HG02798 (cell line): ENCODE measurements at regions not wholly inside any gene's neighbourhood (a gene's known extent, or its start where the extent isn't known, plus 50 kb on each side); places are given as distances from the start of the nearest gene placed in this dataset.

Experiments
- ATAC-seq: cut with Tn5 transposase; IDR thresholded peaks from one replicate; pipeline ENCODE4 v1.9.1; 2021; ENCODE audit warnings: mild to moderate bottlenecking; ENCODE audit not compliant: unreplicated experiment, poor library complexity

DNA sequence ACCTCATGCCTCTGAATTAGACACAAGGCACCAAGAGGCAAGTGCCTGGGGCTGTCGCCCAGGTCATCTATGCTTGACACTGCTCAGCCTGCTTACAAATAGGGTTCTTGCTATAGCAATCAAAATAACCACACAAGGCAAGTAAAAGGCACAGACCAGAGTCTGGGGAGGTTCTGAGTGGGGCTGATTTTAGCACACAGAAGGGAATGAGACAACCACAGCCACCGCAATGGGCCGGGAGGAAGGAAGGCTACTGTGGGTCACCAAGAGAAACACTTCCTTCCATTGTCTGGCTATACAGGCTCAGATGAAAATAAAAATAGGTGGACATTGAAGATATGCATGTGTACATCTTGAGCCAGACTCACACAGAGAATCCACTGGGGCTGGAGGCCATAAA lies 159.1 kb downstream of the DLEU7 start:
- no peak for ATAC-seq

DNA sequence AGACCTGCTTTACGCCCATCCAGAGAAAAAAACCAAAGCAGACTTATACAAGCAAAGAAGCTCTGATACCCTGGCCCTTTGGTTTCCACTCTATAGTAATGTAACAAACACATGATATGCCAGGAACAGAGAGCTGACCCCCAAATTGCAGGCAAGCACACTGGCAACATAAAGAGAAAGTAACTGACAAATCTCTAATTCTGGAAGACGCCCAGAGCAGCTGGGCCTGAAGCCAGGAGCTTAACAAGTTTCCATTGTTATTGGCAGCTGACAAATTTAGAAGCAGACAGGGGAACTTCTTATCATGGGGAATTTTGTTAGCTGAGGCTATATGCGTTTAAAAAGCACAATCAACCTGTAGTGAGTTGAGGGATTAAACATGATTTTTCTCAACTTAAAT lies 158.0 kb downstream of the DLEU7 start:
- ATAC-seq, result no peak

DNA sequence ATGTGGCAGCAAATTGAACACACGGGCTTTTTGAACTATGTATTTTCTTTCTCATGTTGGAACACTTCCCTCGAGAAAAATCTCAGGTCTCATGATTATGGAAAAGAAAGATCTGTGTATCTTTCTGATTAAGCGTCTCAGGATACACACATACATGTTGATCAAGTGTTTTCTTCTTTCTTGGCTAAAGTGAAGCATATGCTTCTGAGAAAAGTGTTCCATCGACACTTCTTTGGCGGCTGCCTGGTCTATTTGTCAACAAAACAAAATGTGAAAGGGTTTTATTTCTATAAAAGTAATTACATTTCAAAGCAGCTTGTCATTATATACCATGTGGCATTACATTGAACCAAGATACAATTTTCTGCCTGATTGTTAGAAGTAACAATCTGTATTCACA lies 157.5 kb downstream of the DLEU7 start:
- no peak for ATAC-seq

DNA sequence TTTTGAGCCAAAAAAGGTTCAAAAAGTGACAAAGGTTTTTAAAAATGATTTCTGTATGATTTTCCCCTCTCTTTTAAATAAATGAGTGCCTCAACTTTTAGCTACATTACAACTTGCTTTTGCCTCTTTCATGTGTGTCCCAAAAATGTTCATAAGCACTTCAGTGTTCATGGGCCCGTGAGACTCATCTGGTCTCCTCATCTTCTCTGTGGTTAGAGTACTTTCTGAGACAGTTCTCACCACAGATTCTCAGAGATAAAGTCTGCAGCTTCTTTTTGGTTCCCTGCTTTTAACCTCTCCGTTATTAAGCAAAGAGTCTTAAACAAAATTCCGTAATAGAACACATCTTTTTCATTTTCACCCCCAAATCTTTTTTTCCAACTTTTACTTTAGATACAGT lies 156.9 kb downstream of the DLEU7 start:
- ATAC-seq, result no peak

DNA sequence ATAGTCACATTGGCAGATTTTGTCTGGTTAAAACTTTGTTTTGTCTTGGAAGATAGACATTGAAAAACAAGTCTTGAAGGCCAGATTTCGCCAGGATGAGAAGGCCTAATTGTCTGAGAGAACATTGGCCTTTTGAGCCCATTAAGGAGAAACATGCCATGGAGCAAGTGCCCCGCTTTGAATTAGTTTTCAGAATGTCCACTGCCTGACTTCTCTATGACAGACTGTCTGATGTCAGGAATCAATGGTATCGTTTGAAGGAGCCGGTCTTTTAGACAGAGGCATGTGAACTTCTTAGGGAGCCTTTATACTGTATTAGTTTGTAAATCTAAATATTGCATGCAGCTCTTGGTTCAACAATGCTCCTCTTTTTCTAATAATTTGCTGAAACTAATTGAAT lies 155.9 kb downstream of the DLEU7 start:
- no peak for ATAC-seq

DNA sequence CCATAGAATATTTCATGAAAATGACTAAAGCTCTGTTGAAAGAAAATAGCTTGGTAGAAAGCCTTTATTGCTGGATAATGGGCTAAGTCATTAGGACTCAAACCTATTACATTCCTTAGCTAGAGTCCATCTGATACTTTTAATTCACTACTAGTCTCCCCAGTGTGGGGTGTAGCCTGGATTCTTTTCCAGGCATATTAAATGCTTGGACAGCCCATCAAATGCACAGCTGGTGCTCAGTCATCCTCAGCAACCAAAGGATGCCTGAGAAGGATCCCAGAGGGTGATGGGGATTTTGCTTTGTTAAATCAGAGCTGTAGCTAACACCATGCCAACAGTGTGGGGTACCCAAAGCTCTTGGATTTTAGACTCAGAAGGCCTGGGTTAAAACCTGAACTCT lies 153.5 kb downstream of the DLEU7 start:
- ATAC-seq, result no peak

DNA sequence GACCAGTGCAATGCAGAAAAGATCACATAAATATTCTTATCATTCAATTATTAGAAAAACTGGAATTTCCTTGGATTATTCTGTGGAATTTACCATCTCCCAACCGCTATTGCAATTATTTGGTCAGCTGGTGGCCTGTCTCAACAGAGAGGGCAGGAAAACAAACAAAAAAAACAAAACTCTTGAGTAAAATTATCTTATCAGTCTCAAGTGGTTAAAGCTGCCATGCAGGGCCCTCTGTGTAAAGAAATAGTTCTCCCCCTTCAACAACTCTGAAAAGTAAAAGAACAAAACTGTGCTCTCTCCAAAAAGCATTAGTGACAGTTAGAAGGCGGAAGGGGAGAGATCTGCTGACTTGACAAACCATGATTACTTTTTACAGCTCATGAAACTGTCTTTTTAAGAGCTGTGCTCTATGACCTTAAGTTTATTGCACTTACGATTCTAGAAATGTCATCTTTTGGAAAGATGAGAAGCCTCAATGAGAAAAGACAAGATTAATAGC lies 152.3 kb downstream of the DLEU7 start:
- ATAC-seq, result no peak

DNA sequence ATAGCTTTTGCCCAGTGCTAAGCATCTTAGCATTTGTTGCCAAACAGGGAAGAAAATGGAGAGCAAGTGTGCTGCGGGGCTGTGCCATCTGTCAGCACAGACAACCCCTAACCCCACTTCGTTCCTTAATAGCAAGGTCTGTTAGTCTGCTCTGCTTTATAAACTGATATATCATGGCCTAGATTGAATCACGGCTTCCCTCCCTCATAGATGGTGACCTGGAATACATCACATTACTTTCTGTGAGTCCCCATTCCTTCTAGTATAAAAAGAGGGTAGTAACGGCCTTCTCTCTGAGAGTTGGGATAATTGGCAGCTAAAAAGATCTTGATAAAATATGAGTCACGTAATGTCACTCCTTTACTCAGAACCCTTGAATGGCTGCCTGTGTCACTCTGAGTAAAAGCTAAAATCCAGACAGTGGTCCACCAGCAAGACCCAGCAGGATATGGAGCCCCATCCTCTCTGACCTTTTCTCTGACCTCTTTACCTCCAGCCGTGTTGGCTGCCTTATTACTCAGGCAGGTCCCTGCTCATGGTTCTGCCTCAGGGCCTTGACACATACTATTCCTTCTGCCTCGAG lies 151.7 kb downstream of the DLEU7 start:
- no peak for ATAC-seq

DNA sequence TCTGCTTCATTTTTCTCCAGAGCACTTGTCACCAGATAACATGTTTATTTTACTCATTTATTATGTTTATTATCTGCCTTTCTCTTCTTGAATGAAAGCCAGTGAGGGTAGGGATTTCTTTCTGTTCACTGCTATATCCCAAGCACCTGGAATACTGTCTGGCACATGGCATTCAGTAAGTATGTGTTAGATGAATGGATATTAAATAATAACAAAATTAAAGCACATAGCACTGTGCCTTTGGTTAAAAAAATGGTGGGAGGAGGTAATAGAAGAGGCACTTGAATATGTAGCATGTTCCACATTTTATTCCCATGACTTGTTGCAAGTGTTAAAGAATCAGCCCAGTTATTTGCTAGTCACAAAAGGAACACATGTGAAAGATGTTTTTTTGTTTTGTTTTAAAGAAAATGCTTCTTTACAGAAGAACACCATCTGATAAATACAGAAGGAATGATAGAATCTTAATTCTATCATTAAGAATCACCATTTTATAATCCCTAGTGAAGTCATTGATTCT lies 151.0 kb downstream of the DLEU7 start:
- no peak for ATAC-seq

DNA sequence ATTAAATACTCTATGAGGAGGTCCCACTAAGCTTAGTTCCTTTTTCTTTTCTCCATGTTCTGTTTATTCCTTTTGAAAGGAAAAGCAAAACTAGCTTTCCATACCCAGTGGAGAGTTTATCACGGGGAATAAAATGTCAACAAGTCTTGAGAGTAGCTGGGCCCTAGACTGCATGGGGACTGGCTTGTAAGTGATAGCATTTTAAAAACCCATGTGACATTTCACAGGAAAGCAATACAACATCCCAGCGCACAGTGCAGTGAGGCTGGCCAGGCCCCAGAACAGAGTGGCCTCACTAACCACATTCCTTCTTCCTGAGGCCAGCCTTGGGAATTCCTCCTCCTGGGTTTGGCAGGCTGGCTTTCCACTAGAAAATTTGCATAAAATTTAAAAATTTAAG lies 149.8 kb downstream of the DLEU7 start:
- no peak for ATAC-seq

DNA sequence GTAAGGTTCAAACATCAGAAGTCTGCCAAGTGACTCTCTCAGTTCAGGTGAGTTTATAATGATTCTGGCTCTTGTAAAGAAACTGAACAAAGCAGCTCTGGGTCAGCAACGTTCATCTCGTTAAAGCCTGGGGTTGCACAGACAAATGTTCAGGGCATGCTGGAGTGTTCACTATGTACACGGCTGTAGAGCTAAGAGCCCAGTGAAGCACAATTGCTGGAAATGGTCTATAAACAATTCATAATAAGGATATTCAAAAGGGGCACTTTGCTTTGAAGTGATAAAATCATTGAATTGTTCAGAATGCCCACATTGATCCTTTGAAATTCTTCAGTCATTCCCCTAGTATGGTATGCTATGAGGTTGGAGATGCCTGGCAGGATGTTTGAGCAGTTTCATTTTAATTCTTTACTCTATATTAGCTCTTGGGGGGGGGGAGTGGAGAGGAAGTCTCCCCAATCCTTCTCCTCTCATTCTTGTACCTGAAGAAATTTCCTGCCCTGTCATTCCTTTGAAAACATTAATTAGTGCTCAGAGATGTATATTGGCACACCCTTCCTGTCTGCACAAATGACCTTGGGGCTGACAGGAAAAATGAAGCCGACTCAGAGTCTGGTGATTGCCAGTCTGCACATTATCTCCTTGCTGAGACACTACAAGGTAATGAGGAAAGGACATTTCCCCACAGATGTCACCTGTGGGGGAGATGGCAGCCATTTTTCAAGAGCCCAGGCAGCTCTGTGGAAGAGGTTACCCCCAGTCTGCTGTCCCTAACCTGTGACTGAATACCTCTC lies 145.5 kb downstream of the DLEU7 start:
- no peak for ATAC-seq

DNA sequence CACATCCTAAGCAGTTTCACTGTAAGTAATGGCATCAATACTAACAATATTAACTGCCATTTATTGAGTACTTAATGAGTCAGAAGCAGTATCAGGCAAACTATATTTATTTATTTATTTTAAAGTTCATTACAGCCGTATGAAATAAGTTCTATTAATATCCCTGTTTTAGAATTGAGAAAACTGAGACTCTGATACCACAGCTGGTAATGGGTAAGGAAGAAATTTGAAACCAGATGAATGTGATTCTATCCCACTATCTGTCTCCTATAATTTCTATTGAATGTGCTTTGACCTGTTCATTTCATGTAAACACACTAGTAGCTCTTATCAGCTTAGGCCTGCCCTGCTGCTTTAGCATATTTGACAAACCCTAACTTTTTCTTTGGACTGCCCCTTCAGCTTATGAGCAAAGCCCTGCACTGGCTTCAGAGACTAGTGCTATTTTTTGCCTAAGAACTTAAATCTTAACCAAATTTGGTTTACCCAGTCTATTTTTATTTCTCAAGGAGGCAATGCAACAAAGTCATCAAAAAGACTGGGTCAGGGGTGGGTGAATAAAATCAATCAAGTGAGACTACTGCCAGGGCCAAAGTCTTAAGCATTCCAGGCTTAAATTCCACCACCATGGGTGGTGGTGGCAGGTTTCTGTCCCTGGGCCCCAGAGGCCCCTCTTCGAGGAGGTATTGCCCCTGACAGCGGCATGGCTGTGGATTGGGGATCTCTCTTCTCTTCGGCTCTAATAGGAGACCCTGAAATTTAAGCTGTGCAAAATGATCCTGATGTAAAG lies 143.4 kb downstream of the DLEU7 start:
- no peak for ATAC-seq

DNA sequence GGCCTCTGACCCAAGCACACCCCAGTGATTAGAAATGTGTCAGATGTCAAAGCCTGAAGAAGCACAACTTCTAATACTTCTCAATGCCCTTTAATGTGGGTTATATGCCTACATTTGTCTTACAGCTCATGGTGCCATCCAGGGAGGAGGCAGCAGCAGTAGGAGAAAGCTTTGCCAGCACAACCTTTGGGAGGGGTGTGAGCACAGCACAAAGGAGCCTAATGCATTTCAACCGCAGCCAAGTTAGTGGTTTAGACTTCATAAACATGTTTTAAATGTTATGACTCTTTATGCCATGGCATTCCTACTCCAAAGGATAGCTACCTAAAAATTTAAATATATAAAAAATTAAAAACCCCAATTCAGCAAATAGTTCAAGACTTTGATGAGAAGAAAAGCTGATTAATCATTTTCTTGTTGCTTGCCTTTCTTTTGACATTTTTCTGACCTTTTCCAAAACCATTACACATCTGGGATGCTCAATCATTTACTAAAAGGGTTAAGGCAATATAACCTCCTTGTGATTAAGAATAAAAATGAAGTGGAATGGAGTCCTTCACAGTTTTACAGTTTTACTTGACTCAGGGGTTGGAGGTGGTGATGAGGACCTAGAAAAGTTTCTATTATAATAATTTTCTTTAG lies 142.7 kb downstream of the DLEU7 start:
- no peak for ATAC-seq

DNA sequence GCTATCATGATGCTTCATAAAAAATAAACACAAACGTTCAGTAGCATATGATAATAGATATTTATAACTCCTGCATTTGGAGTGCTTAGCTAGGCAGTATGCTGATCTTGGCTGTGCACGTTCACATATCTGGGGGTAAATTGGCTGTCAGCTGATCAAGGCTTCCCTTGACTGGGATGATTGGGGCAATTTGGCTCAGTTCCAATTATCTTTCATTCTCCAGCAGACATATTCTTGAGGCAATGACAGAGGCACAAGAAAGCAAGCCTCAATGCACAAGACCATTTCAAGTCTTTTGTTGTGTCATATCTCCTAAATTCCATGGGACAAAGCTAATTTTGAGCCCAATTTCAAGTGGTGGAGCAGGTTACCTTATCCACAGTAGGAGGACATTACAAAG lies 142.0 kb downstream of the DLEU7 start:
- no peak for ATAC-seq

DNA sequence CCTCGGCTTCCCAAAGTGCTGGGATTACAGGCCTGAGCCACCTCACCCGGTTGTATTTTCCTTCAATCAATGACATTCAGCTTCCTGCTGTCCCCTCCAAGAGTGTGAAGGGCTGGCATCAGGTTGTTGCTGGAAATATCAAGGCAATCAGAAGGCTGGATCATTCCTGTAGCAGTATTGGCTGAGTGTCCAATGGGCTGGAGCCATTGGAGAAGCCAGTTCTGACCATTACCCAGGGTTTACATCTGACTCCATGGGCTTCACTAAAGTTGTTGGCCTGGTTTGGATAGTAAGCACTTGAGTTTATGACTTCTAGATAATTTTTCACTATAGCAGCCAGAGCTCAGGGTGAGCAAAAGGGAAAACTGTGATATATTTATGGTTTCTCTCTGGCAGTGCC lies 137.0 kb downstream of the DLEU7 start:
- ATAC-seq, result no peak

DNA sequence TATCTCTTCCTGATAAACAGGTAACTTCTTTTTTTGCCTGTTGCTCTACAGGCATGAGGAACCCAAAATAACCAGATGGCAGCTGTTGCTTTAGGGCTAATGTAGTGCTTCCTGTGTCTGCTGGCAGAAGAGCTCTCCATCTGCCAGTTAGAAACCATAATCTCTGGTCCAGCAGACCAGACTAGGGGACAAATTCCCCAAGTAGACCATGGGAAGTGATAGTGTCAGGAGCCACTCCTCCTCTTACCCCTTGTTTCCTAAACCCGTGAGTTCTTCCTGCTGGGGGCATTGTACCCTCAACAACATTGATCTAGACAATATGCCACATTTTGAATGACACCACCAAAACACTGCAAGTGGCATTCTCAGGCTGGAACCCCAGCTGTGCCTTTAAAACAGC lies 135.9 kb downstream of the DLEU7 start:
- no peak for ATAC-seq

DNA sequence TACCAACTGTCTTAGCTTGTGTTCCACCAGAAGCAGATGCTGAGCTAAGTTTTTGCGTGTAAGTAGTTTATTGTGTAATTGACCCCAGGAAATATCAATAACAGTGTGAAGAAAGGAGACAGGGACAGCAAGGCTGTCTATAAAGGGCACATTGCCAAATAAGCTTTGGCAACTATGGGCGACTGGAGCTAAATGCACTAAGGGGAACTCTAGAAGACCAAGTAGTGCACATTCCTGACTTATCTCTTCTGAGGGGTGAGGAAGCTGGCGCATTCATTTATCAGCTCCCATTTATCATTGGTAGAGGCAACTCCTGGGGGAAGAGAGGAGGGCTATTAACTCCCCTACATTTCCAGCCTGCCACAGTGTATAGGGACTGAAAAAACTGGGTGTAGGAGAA lies 135.0 kb downstream of the DLEU7 start:
- no peak for ATAC-seq

DNA sequence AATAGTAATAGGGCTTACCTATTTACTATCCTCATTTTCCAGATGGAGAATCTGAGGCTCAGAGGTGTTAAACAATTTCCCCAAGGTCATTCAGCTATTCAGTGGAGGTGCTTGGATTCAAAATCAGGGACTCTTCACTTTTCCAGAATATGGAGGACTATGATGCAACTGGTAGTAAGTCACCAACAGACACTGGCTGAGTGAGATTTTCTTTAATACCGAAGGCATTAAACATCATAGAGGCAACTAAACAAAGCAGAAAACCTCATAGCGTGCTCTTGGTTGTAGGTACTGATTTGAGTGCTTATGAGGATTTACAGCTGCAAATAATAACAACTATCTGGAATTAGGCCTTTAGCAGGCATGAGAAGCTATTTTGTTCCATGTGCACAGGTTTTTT lies 134.4 kb downstream of the DLEU7 start:
- no peak for ATAC-seq

DNA sequence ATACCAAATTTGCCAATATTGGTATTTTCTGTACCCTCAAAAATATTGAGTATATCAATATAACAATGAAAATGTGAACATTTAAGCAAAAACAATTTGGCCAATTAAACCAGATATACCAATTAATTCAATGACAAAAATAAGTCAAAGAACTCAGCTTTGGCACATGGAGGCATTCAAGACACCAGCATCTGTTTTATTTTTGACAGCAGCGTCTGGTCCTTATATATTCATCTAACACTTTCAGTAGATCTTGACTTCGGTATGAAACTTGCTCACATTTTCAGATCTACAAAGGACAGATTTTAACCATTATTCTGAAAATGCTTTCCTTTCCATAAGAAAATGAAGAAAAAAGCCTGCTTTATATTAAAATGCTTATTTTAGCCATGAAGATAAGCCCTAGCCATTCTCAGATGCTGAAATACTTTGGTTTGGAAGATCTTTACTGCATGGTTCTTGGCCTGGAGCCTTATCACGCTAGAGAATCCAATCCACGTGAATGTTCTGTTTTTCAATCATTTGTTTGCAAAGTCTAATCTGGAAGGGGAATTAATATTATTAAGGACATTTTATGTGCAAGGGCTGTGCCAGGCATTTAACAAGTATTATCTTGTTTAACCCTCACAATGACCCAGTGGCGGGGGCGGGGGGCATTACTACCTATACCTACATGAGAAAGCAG lies 132.2 kb downstream of the DLEU7 start:
- ATAC-seq, result no peak

DNA sequence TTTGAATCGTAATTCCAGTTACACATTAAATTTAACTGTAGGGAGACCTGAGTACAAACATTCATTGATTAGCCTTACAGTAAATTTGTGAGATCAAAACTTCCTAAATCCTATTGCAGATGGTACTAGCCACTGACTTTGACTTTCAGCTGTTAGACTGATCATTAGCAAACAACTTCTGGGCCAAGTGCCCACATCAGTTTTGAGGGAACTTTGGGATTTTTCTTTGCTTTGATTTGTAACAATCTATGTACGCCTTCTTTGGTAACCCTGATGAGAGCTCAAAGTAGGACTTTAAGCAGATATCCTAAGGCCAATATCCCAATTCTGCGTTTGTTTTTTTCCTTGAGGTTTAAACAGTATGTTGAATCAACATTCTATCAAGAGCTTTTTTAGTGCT lies 131.5 kb downstream of the DLEU7 start:
- ATAC-seq, result no peak
